ENCODE measurements at regions not wholly inside any gene's neighbourhood (a gene's known extent, or its start where the extent isn't known, plus 50 kb on each side); places are given as distances from the start of the nearest gene placed in this dataset.

DNA sequence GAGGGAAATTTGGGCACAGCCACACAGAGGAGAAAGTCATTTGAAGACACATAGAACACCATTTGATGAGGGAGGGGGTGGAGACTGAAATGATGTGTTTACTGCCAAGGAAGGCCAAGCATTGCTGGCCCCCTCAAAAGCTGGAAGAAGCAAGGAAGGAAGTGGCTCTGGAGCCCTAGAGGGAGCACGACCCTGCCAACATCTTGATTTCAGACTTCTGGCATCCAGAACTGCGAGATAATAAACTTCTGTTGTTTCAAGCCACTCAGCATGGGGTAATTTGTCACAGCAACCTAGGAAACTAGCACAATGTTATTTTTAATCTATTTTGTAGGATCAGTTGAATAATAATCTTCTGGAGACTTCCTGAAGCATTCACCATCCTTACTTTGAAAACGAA lies 314.8 kb upstream of the GOT2 start:
- TF ChIP-seq, protein P1, sequence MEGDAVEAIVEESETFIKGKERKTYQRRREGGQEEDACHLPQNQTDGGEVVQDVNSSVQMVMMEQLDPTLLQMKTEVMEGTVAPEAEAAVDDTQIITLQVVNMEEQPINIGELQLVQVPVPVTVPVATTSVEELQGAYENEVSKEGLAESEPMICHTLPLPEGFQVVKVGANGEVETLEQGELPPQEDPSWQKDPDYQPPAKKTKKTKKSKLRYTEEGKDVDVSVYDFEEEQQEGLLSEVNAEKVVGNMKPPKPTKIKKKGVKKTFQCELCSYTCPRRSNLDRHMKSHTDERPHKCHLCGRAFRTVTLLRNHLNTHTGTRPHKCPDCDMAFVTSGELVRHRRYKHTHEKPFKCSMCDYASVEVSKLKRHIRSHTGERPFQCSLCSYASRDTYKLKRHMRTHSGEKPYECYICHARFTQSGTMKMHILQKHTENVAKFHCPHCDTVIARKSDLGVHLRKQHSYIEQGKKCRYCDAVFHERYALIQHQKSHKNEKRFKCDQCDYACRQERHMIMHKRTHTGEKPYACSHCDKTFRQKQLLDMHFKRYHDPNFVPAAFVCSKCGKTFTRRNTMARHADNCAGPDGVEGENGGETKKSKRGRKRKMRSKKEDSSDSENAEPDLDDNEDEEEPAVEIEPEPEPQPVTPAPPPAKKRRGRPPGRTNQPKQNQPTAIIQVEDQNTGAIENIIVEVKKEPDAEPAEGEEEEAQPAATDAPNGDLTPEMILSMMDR (IDR thresholded peaks at IDR 0.05), result no peak
- no peak for TF ChIP-seq POLR2A (IDR thresholded peaks at IDR 0.05)

All from lower leg skin (tissue), 3 donors.